ENCODE measurements at regions not wholly inside any gene's neighbourhood (a gene's known extent, or its start where the extent isn't known, plus 50 kb on each side); places are given as distances from the start of the nearest gene placed in this dataset.

DNA sequence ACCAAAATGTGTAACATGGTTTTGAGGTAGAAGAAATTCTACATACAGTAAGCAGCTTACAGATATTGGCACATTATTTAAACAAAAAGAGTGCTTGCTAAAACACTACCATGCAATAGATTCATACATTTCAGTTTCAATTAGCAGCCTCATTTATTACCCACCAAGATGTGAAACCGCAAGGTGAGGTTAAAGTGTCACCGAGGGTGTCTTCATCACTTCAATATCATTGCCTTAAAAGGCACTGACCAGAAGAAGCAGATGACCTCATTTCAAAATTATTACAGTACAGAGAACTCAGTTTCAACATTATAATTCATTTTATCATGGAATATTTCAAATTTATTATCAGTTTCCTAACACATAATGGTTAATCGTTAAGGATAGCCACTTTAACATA lies 302.2 kb downstream of the ISL1 start:
- WGBS, 2 donors, result 88 to 91% methylated on average over 3 of the region's 3 CpGs
- ATAC-seq (ENCODE audit: insufficient read depth, low FRiP score), result no peak
- TF ChIP-seq, protein P1, sequence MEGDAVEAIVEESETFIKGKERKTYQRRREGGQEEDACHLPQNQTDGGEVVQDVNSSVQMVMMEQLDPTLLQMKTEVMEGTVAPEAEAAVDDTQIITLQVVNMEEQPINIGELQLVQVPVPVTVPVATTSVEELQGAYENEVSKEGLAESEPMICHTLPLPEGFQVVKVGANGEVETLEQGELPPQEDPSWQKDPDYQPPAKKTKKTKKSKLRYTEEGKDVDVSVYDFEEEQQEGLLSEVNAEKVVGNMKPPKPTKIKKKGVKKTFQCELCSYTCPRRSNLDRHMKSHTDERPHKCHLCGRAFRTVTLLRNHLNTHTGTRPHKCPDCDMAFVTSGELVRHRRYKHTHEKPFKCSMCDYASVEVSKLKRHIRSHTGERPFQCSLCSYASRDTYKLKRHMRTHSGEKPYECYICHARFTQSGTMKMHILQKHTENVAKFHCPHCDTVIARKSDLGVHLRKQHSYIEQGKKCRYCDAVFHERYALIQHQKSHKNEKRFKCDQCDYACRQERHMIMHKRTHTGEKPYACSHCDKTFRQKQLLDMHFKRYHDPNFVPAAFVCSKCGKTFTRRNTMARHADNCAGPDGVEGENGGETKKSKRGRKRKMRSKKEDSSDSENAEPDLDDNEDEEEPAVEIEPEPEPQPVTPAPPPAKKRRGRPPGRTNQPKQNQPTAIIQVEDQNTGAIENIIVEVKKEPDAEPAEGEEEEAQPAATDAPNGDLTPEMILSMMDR (IDR thresholded peaks at IDR 0.05; ENCODE audit: control extremely low read depth, extremely low read depth), result no peak

DNA sequence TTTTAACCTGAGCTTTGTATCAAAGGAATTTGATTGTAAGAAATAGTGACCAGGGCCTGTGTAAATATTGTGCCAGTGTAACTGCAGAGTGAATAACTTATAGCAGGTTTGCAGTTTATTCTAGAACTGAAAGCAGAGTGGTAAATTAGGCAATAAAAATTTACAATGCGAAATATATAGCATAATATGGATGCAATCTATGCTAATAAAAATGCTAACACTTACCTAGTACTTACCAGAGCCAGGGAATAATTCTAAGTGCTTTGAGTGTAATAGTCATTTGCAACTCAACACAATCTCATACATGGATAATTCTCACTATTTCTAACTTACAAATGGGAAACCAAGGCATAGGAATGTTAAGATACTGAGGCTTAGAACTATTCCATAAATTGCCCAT lies 303.4 kb downstream of the ISL1 start:
- ATAC-seq (ENCODE audit: insufficient read depth, low FRiP score) (no peak), DNase-seq (no peak)
- no peaks in the 10 kb centered on the region for H3K27me3 ChIP-seq (ENCODE audit: control insufficient read depth in 3 of 3, insufficient read depth in 3 of 3, low read length in 2 of 3)
- no peak overlapping the region for H3K4me3 ChIP-seq
- TF ChIP-seq, protein P1 (IDR thresholded peaks at IDR 0.05; ENCODE audit: control extremely low read depth, extremely low read depth), result no peak
- no peaks in the 10 kb centered on the region for H3K36me3 ChIP-seq (ENCODE audit: control insufficient read depth in 4 of 4, insufficient read depth in 4 of 4, low read length in 4 of 4)
- 86 to 93% methylated on average over 1 of the region's 1 CpG for WGBS, 2 donors
- H3K9ac ChIP-seq (ENCODE audit: insufficient read depth in 1 of 2, low read length in 2 of 2), result no peak overlapping the region
- no peaks in the 10 kb centered on the region for H3K4me1 ChIP-seq (ENCODE audit: control insufficient read depth in 5 of 5, insufficient read depth in 5 of 5, low read length in 5 of 5)
- peaks cover 0 to 2% (median 0%) of the 10 kb centered on the region in 4 donors for H3K9me3 ChIP-seq (ENCODE audit: control insufficient read depth in 4 of 4, insufficient read depth in 3 of 4, low read length in 3 of 4)
- H3K27ac ChIP-seq (ENCODE audit: low read depth in 1 of 2, low read length in 1 of 2), result no peak overlapping the region

More for the DNA sequence above, 302.2 kb downstream of the ISL1 start:
- DNase-seq, result no peak
- H3K4me3 ChIP-seq, result no peak overlapping the region
- H3K27me3 ChIP-seq (ENCODE audit: control insufficient read depth in 3 of 3, insufficient read depth in 3 of 3, low read length in 2 of 3), result no peaks in the 10 kb centered on the region
- no peak overlapping the region for H3K9ac ChIP-seq (ENCODE audit: insufficient read depth in 1 of 2, low read length in 2 of 2)
- no peaks in the 10 kb centered on the region for H3K4me1 ChIP-seq (ENCODE audit: control insufficient read depth in 5 of 5, insufficient read depth in 5 of 5, low read length in 5 of 5)
- H3K36me3 ChIP-seq (ENCODE audit: control insufficient read depth in 4 of 4, insufficient read depth in 4 of 4, low read length in 4 of 4), result no peaks in the 10 kb centered on the region
- H3K9me3 ChIP-seq (ENCODE audit: control insufficient read depth in 4 of 4, insufficient read depth in 3 of 4, low read length in 3 of 4), result peaks cover 0 to 2% (median 0%) of the 10 kb centered on the region in 4 donors
- H3K27ac ChIP-seq (ENCODE audit: low read depth in 1 of 2, low read length in 1 of 2), result no peak overlapping the region

DNA sequence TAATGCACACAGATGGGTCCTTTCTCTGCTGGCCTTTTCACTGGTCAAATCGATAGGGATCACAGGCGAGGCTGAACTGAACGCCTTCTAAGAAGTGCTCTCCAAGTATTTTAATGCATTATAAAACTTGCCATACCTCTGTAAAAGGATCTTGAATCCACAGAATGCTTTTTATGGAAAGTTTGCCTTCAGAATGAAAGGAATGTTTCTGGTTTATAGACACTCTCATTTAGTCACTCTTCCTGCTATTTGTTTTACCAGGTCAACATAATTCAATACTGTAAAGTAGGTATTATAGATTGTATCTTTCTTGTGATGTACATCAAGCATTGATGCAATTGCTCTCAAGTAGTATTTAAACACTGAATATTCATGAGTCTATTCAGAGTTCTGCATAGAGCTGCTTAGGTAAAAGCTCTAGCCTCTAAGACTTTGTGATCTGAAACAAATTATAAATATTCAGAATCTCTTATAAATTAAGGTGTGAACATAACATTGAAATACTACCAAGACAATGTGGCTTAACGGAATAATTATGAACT lies 308.4 kb downstream of the ISL1 start:
- DNase-seq, result no peak
- no peak for ATAC-seq (ENCODE audit: insufficient read depth, low FRiP score)
- H3K4me3 ChIP-seq, result no peak overlapping the region
- H3K36me3 ChIP-seq (ENCODE audit: control insufficient read depth in 4 of 4, insufficient read depth in 4 of 4, low read length in 4 of 4), result no peaks in the 10 kb centered on the region
- H3K9me3 ChIP-seq (ENCODE audit: control insufficient read depth in 4 of 4, insufficient read depth in 3 of 4, low read length in 3 of 4), result peaks cover 0 to 4% (median 1%) of the 10 kb centered on the region in 4 donors
- no peaks in the 10 kb centered on the region for H3K27me3 ChIP-seq (ENCODE audit: control insufficient read depth in 3 of 3, insufficient read depth in 3 of 3, low read length in 2 of 3)
- no peak overlapping the region for H3K27ac ChIP-seq (ENCODE audit: low read depth in 1 of 2, low read length in 1 of 2)
- 71 to 81% methylated on average over 4 of the region's 4 CpGs for WGBS, 2 donors
- H3K9ac ChIP-seq (ENCODE audit: insufficient read depth in 1 of 2, low read length in 2 of 2), result no peak overlapping the region
- H3K4me1 ChIP-seq (ENCODE audit: control insufficient read depth in 5 of 5, insufficient read depth in 5 of 5, low read length in 5 of 5), result no peaks in the 10 kb centered on the region
- TF ChIP-seq, protein P1 (IDR thresholded peaks at IDR 0.05; ENCODE audit: control extremely low read depth, extremely low read depth), result no peak

DNA sequence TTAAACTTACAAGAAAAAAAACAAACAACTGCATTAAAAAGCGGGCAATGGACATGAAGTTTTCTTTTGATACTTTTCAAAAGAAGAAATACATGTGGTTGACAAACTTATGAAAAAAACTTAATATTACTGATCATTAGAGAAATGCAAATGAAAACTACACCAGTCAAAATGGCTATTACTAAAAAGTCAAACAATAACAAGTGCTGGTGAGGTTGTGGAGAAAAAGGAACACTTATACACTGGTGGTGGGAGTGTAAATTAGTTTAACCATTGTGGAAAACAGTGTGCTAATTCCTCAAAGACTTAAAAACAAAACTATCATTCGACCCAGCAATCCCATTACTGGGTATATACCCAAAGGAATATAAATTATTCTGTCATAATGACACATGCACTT lies 311.6 kb downstream of the ISL1 start:
- Histone ChIP-seq H3K27ac (ENCODE audit: low read depth in 1 of 2, low read length in 1 of 2) (no peak overlapping the region), H3K4me3 (no peak overlapping the region), H3K9ac (ENCODE audit: insufficient read depth in 1 of 2, low read length in 2 of 2) (no peak overlapping the region), H3K27me3 (ENCODE audit: control insufficient read depth in 3 of 3, insufficient read depth in 3 of 3, low read length in 2 of 3) (no peaks in the 10 kb centered on the region), H3K4me1 (ENCODE audit: control insufficient read depth in 5 of 5, insufficient read depth in 5 of 5, low read length in 5 of 5) (no peaks in the 10 kb centered on the region), H3K9me3 (ENCODE audit: control insufficient read depth in 4 of 4, insufficient read depth in 3 of 4, low read length in 3 of 4) (peaks cover 0 to 4% (median 0%) of the 10 kb centered on the region in 4 donors), H3K36me3 (ENCODE audit: control insufficient read depth in 4 of 4, insufficient read depth in 4 of 4, low read length in 4 of 4) (no peaks in the 10 kb centered on the region)
- DNase-seq (no peak), ATAC-seq (ENCODE audit: insufficient read depth, low FRiP score) (no peak)
- WGBS, 2 donors, result 52 to 75% methylated on average over 2 of the region's 2 CpGs
- TF ChIP-seq, protein P1 (IDR thresholded peaks at IDR 0.05; ENCODE audit: control extremely low read depth, extremely low read depth), result no peak

Data from lung (tissue), 11 donors.